Bronchial epithelial cell (primary cell): ENCODE measurements at regions not wholly inside any gene's neighbourhood (a gene's known extent, or its start where the extent isn't known, plus 50 kb on each side); places are given as distances from the start of the nearest gene placed in this dataset.

Experiments
- DNase-seq: peaks from one replicate; pipeline ENCODE4 v3.0.0-alpha.2; 2010; ENCODE audit warnings: low read depth
- FAIRE-seq: peaks from 2 replicates; lab custom pipeline; 2011; peaks lifted over from hg19 to GRCh38; lab: Jason Lieb, UNC
- H3K27me3 ChIP-seq: 2 replicates; pipeline ENCODE4 v1.5.1; 2011; ENCODE audit warnings: low read length; ENCODE audit not compliant: control insufficient read depth, insufficient read depth
- H3K36me3 ChIP-seq: 2 replicates; pipeline ENCODE4 v1.5.1; 2011; ENCODE audit warnings: low read length; ENCODE audit not compliant: control insufficient read depth, insufficient read depth
- H3K4me3 ChIP-seq: 2 replicates; pipeline ENCODE4 v1.5.1; 2011; ENCODE audit warnings: mild to moderate bottlenecking, low read depth, low read length, control low read depth
- TF ChIP-seq, protein P1 (sequence below): IDR thresholded peaks from 2 replicates; pipeline ENCODE4 v1.5.1; 2011; ENCODE audit warnings: mild to moderate bottlenecking, moderate library complexity, low read length, control low read depth, inconsistent platforms; ENCODE audit not compliant: insufficient read depth, severe bottlenecking

DNA sequence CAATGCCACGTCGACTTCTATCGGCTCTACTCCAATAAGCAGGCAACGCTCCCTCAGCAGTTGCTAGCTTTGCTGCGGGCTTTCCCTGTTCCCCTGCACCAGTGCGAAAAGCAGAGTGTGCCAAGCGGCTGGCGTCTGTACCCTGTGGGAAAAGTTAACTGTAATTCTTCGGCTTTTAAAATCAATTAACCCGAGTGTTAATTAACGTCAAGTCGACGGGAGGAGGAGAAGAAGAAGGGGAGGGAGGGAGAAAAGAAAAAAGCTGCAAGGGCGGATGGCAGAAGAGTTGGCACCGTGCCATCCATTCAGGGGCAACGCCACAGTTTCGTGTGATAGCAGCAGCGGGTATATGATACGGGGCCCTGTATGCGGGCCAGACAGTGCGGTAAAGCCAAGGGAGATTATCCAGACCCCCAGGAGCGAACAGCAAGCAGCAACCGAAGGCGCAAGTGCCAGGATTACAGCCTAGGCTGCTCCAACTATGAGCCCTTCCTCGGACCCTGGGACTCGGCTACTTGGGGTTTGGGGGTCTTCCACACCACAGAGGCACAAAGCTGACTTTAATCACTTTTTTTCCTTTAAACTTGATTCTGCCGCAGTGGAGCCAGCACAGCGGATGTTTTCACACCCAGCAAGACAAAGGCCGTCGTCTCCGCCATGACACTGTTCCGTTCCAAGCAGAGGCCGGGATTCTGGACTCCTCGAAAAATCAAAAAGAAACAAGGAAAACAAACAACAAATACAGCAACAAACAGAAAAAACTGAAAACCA, 253.8 kb upstream of the PMFBP1 start:
- FAIRE-seq = no peak

DNA sequence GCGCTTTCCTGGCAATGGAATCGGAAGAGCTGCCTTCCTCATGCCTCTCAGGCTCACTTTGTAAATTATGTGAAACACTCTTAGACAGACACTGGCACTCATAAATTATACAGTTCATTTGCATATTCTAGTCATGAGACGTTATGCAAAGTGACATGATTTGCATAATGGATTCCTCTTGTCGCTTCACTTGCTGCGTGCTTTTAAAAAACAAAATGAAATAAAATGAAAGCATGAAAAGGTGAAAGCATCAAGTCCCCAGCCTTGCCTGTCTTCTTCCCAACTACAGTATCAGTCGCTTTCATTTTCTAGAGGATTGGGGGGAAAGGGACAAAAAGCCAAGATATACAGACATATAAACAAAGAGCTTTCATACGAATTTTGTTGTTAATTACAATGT, 252.8 kb upstream of the PMFBP1 start:
- no peak overlapping the region for H3K4me3 ChIP-seq
- no peaks in the 10 kb centered on the region for H3K36me3 ChIP-seq
- H3K27me3 ChIP-seq = no peaks in the 10 kb centered on the region
- TF ChIP-seq, protein P1, sequence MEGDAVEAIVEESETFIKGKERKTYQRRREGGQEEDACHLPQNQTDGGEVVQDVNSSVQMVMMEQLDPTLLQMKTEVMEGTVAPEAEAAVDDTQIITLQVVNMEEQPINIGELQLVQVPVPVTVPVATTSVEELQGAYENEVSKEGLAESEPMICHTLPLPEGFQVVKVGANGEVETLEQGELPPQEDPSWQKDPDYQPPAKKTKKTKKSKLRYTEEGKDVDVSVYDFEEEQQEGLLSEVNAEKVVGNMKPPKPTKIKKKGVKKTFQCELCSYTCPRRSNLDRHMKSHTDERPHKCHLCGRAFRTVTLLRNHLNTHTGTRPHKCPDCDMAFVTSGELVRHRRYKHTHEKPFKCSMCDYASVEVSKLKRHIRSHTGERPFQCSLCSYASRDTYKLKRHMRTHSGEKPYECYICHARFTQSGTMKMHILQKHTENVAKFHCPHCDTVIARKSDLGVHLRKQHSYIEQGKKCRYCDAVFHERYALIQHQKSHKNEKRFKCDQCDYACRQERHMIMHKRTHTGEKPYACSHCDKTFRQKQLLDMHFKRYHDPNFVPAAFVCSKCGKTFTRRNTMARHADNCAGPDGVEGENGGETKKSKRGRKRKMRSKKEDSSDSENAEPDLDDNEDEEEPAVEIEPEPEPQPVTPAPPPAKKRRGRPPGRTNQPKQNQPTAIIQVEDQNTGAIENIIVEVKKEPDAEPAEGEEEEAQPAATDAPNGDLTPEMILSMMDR = no peak
- FAIRE-seq = no peak
- DNase-seq = no peak

More for the DNA sequence above, 253.8 kb upstream of the PMFBP1 start:
- H3K27me3 ChIP-seq = no peaks in the 10 kb centered on the region
- TF ChIP-seq, protein P1 = no peak
- H3K36me3 ChIP-seq = no peaks in the 10 kb centered on the region
- no peak overlapping the region for H3K4me3 ChIP-seq
- DNase-seq = no peak

DNA sequence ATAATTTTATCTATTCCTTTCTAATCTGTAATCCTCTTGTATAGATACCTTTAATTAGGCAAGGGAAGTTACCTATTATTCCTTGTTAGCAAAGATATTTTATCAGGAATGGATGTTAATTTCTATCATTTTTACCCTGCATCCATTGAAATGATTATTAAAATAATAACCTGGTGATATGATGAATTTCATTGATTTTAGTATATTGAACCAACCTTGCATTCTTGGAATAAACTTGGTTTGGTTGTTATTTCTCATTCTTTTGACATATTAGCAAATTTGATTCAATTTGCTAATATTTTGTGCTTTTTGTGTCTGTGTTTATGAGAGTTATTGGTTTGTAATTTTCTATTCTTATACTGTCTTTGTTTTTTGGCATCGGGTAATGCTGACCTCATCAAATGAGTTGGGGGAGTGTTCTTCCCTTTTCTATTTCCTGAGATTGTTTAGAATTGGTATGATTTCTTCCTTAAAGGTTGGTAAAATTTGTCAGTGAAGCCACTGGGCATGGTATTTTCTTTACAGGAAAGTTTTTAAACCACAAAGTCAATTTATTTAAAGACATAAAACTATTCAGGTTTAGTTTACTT, 250.4 kb upstream of the PMFBP1 start:
- DNase-seq (no peak), FAIRE-seq (no peak)
- H3K36me3 ChIP-seq = no peaks in the 10 kb centered on the region
- TF ChIP-seq, protein P1 = no peak
- no peaks in the 10 kb centered on the region for H3K27me3 ChIP-seq
- no peak overlapping the region for H3K4me3 ChIP-seq

DNA sequence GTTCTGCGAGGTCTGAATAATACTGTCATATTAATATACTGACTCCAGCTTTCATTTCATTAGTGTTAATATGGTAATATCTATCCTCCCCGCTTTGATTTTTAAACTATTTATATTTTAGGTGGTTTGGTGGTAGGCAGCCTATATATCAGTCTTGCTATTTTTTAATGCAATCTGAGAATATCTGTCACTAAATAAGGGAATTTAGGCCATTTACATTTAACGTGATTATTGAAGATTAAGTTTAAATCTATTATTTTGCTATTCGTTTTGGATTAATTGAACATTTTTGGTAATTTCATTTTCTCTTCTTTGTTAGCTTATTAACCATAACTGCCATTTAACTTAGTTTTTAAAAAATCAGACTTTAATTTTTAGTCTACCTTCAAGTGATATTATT, 247.7 kb upstream of the PMFBP1 start:
- Histone ChIP-seq H3K27me3 (no peaks in the 10 kb centered on the region), H3K4me3 (no peak overlapping the region), H3K36me3 (no peaks in the 10 kb centered on the region)
- FAIRE-seq (no peak), DNase-seq (no peak)
- TF ChIP-seq, protein P1 = no peak

DNA sequence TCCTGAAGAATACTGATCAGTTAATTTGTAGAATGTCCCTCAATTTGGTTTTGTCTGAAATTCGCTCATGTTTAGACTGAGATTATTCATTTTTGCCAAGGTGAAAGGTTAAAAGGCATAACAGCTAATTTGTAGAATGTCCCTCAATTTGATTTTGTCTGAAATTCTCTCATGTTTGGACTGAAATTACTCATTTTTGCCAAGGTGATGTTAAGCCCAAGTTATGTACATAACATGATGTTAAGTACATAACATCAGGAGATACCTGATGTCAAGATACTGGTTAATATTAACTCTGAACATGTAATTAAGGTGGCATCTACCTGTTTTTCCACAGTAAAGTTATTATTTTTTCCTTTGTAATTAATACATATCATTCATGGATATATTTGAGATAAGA, 243.4 kb upstream of the PMFBP1 start:
- no peak for FAIRE-seq
- Histone ChIP-seq H3K27me3 (no peaks in the 10 kb centered on the region), H3K4me3 (no peak overlapping the region), H3K36me3 (no peaks in the 10 kb centered on the region)
- TF ChIP-seq, protein P1 = no peak
- DNase-seq = no peak
